OCI-LY1 (cell line): ENCODE measurements at regions not wholly inside any gene's neighbourhood (a gene's known extent, or its start where the extent isn't known, plus 50 kb on each side); places are given as distances from the start of the nearest gene placed in this dataset.

Experiments
- EZH2 ChIP-seq: fragments of 200-600 bp; sonication (generic), shearing (Covaris generic); IDR thresholded peaks from 2 replicates; pipeline ENCODE4 v1.8.0; 2017; ENCODE audit warnings: borderline replicate concordance, mixed run types, mild to moderate bottlenecking, antibody characterized with exemption, low read length, moderate library complexity, mixed read lengths
- TF ChIP-seq, protein P1 (sequence below): fragments of 200-600 bp; sonication (generic), shearing (Covaris generic); IDR thresholded peaks from 2 replicates; pipeline ENCODE4 v1.5.1; 2017; ENCODE audit warnings: mild to moderate bottlenecking, antibody characterized with exemption, low read length, moderate library complexity, mixed read lengths

DNA sequence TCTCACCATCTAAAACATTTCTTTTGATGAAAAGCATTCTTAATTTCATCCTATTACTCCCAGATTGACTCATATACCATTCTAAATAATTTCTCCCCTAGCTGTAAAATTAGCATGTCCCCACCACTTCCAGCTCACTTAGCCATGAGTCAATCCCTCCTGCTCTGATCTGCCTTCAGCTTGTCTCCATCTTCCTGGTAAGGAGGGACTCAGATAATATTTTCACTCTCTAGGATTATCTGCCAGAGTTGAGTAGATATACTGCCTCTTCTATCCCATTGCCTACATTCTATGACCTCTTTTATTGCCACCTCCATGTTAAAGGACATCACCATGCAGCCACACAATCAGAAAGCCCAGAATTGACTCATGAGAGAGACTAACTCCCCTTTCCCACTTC is 348.8 kb upstream of the POU3F2 start:
- TF ChIP-seq, protein P1, sequence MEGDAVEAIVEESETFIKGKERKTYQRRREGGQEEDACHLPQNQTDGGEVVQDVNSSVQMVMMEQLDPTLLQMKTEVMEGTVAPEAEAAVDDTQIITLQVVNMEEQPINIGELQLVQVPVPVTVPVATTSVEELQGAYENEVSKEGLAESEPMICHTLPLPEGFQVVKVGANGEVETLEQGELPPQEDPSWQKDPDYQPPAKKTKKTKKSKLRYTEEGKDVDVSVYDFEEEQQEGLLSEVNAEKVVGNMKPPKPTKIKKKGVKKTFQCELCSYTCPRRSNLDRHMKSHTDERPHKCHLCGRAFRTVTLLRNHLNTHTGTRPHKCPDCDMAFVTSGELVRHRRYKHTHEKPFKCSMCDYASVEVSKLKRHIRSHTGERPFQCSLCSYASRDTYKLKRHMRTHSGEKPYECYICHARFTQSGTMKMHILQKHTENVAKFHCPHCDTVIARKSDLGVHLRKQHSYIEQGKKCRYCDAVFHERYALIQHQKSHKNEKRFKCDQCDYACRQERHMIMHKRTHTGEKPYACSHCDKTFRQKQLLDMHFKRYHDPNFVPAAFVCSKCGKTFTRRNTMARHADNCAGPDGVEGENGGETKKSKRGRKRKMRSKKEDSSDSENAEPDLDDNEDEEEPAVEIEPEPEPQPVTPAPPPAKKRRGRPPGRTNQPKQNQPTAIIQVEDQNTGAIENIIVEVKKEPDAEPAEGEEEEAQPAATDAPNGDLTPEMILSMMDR: no peak
- TF ChIP-seq EZH2: no peak
